GM23248 (cell line): ENCODE measurements at regions not wholly inside any gene's neighbourhood (a gene's known extent, or its start where the extent isn't known, plus 50 kb on each side); places are given as distances from the start of the nearest gene placed in this dataset.

Source experiments
- EZH2 ChIP-seq: fragments of 200-600 bp; sonication (generic); IDR thresholded peaks from 2 replicates; pipeline ENCODE4 v1.6.1; 2018; ENCODE audit warnings: antibody characterized with exemption, mild to moderate bottlenecking; ENCODE audit not compliant: insufficient read depth, poor library complexity, severe bottlenecking
- EZH2phosphoT487 ChIP-seq: fragments of 200-600 bp; sonication (generic); IDR thresholded peaks from 2 replicates; pipeline ENCODE4 v1.6.1; 2018; ENCODE audit warnings: antibody characterized with exemption, moderate library complexity, mild to moderate bottlenecking, low read depth; ENCODE audit not compliant: insufficient read depth

GRCh38 chr11:90770007-90770406 is 547.2 kb upstream of the CHORDC1 start:
- TF ChIP-seq EZH2 (no peak), EZH2phosphoT487 (no peak)
